HCT116 (cell line): ENCODE measurements at regions not wholly inside any gene's neighbourhood (a gene's known extent, or its start where the extent isn't known, plus 50 kb on each side); places are given as distances from the start of the nearest gene placed in this dataset.

Experiments used
- ATAC-seq: fragments of 200-7000 bp; cut with Tn5 transposase; 2 replicates; pipeline ENCODE4 v1.9.1; 2020; ENCODE audit warnings: mild to moderate bottlenecking, moderate library complexity
- BruUV-seq: library from RNA; stranded (reverse); fragments of 400-500 nt; replicated peaks from 2 replicates; lab custom pipeline; 2021; lab: Mats Ljungman, UMichigan
- CTCF ChIA-PET: fragments of 300-600 bp; sonication (Branson Sonifier 250); formaldehyde crosslinking; loops from one replicate; lab custom pipeline; 2021; ENCODE audit warnings: antibody characterized with exemption; lab: Charles Lee
- POLR2A ChIA-PET: fragments of 300-600, 350-600 bp; sonication (Branson Sonifier 250); formaldehyde crosslinking; loops from one replicate; lab custom pipeline; 2021; ENCODE audit warnings: antibody characterized with exemption; lab: Charles Lee
- RAD21 ChIA-PET, 2 experiments: fragments of 300-600 bp; sonication (Branson Sonifier 250); formaldehyde crosslinking; loops; one replicate each; lab custom pipeline; 2023; ENCODE audit warnings: low total read pairs in 2 of 2; ENCODE audit not compliant: uncharacterized antibody in 2 of 2, unreplicated experiment in 2 of 2, low non-redundant PET in 1 of 2; lab: Charles Lee
- DNase-seq: peaks from one replicate; pipeline ENCODE4 v3.0.0-alpha.2; 2010; ENCODE audit warnings: low read depth, low spot score
- H2AFZ ChIP-seq: fragments of 200-600 bp; shearing (Covaris generic), sonication (generic); 2 replicates; pipeline ENCODE4 v1.6.1; 2017; ENCODE audit warnings: low read depth, mixed run types, mixed read lengths, antibody characterized with exemption, low read length; ENCODE audit not compliant: poor library complexity, severe bottlenecking
- H3K27ac ChIP-seq: 2 replicates; pipeline ENCODE4 v1.5.1; 2012; ENCODE audit warnings: low read depth, low read length
- H3K27me3 ChIP-seq: fragments of 200-600 bp; sonication (generic); 2 replicates; pipeline ENCODE4 v1.6.1; 2016; ENCODE audit warnings: mixed run types, low read length, mixed read lengths; ENCODE audit not compliant: insufficient read depth
- H3K36me3 ChIP-seq, 2 experiments: fragments of 200-500 bp in 1 of 2; fragments of 200-600 bp in 1 of 2; sonication (Bioruptor generic) in 1 of 2; sonication (generic) in 1 of 2; 2 replicates each; pipeline versions ENCODE4 v1.5.1 to v1.6.1; 2014 to 2016; ENCODE audit warnings: low read length in 2 of 2, inconsistent platforms in 1 of 2, mixed read lengths in 1 of 2, mixed run types in 1 of 2; ENCODE audit not compliant: insufficient read depth in 2 of 2, control insufficient read depth in 1 of 2
- H3K4me1 ChIP-seq, 2 experiments: fragments of 200-600 bp in 1 of 2; sonication (generic) in 1 of 2; 2 replicates each; pipeline versions ENCODE4 v1.5.1 to v1.6.1; 2012 to 2017; ENCODE audit warnings: low read length in 2 of 2, inconsistent platforms in 1 of 2, mild to moderate bottlenecking in 1 of 2, mixed read lengths in 1 of 2, mixed run types in 1 of 2, moderate library complexity in 1 of 2; ENCODE audit not compliant: insufficient read depth in 2 of 2, control insufficient read depth in 1 of 2
- H3K4me2 ChIP-seq: fragments of 200-600 bp; sonication (generic); 2 replicates; pipeline ENCODE4 v1.6.1; 2017; ENCODE audit warnings: mixed run types, low read length, mixed read lengths
- H3K4me3 ChIP-seq, 2 experiments: fragments of 200-600 bp in 1 of 2; sonication (generic) in 1 of 2; replicated peaks in 1 of 2; 2 replicates each; pipeline ENCODE4 v1.5.1; 2011 to 2016; ENCODE audit warnings: low read length in 2 of 2, control low read depth in 1 of 2, low read depth in 1 of 2, mild to moderate bottlenecking in 1 of 2, mixed read lengths in 1 of 2, mixed run types in 1 of 2
- H3K79me2 ChIP-seq: fragments of 200-600 bp; sonication (generic); 2 replicates; pipeline ENCODE4 v1.6.1; 2017; ENCODE audit warnings: mild to moderate bottlenecking, mixed run types, low read length, moderate library complexity, mixed read lengths; ENCODE audit not compliant: insufficient read depth
- H3K9ac ChIP-seq: fragments of 200-600 bp; sonication (generic); 2 replicates; pipeline ENCODE4 v1.6.1; 2016; ENCODE audit warnings: low read length, mixed read lengths
- H3K9me2 ChIP-seq: fragments of 200-600 bp; sonication (generic), shearing (Covaris generic); 2 replicates; pipeline ENCODE4 v1.6.1; 2017; ENCODE audit warnings: mixed run types, mild to moderate bottlenecking, moderate library complexity; ENCODE audit not compliant: insufficient read depth
- H3K9me3 ChIP-seq, 2 experiments: fragments of 200-500 bp in 1 of 2; fragments of 200-600 bp in 1 of 2; sonication (Bioruptor generic) in 1 of 2; sonication (generic) in 1 of 2; 2 replicates each; pipeline ENCODE4 v1.6.1; 2014 to 2017; ENCODE audit warnings: low read length in 2 of 2, mixed read lengths in 2 of 2, inconsistent platforms in 1 of 2, low read depth in 1 of 2, mild to moderate bottlenecking in 1 of 2, mixed run types in 1 of 2, moderate library complexity in 1 of 2; ENCODE audit not compliant: control insufficient read depth in 1 of 2, insufficient read depth in 1 of 2
- H4K20me1 ChIP-seq: fragments of 200-600 bp; sonication (generic), shearing (Covaris generic); 2 replicates; pipeline ENCODE4 v1.6.1; 2017; ENCODE audit warnings: mixed run types, mild to moderate bottlenecking, moderate library complexity; ENCODE audit not compliant: insufficient read depth
- CEBPB ChIP-seq: IDR thresholded peaks from 2 replicates; pipeline ENCODE4 v1.6.1; 2012; ENCODE audit warnings: low read depth
- EZH2 ChIP-seq: fragments of 200-600 bp; sonication (generic); IDR thresholded peaks from 2 replicates; pipeline ENCODE4 v1.6.1; 2017; ENCODE audit warnings: antibody characterized with exemption, mixed run types
- EZH2phosphoT487 ChIP-seq: fragments of 200-600 bp; IDR thresholded peaks from 2 replicates; pipeline ENCODE4 v1.6.1; 2018; ENCODE audit warnings: antibody characterized with exemption, borderline replicate concordance
- POLR2AphosphoS5 ChIP-seq: IDR thresholded peaks from 2 replicates; pipeline ENCODE4 v1.6.1; 2011; ENCODE audit warnings: mild to moderate bottlenecking, low read depth, low read length, moderate library complexity
- RAD21 ChIP-seq: IDR thresholded peaks from 2 replicates; pipeline ENCODE4 v1.6.1; 2012; ENCODE audit warnings: low read depth, mild to moderate bottlenecking
- SIN3A ChIP-seq: IDR thresholded peaks from 2 replicates; pipeline ENCODE4 v1.6.1; 2012; ENCODE audit warnings: low read depth
- SP1 ChIP-seq: IDR thresholded peaks from 2 replicates; pipeline ENCODE4 v1.6.1; 2012; ENCODE audit warnings: low read depth
- YY1 ChIP-seq: IDR thresholded peaks from 2 replicates; pipeline ENCODE4 v1.6.1; 2011; ENCODE audit warnings: low read length, low read depth, moderate library complexity, mild to moderate bottlenecking; ENCODE audit not compliant: insufficient replicate concordance; ENCODE audit errors: extremely low read depth
- intact Hi-C: fragments of 100-400 bp; cut with micrococcal nuclease; formaldehyde crosslinking; loops from 2 replicates; pipeline ENCODE4 v1.10.0; 2022
- TF ChIP-seq, protein P1 (sequence below), 3 experiments: fragments of 200-600 bp in 1 of 3; sonication (generic) in 1 of 3; IDR thresholded peaks in 2 of 3; conservative IDR thresholded peaks in 1 of 3; 2 replicates each; pipeline ENCODE4 v1.5.1; 2012 to 2017; ENCODE audit warnings: low read depth in 2 of 3, low read length in 2 of 3, antibody characterized with exemption in 1 of 3, borderline replicate concordance in 1 of 3, control low read depth in 1 of 3, mild to moderate bottlenecking in 1 of 3, mixed read lengths in 1 of 3, mixed run types in 1 of 3, moderate library complexity in 1 of 3; ENCODE audit not compliant: insufficient read depth in 1 of 3
- TF ChIP-seq, protein P2 (sequence below): IDR thresholded peaks from 2 replicates; pipeline ENCODE4 v1.6.1; 2012
- TF ChIP-seq, protein P3 (sequence below): IDR thresholded peaks from 2 replicates; pipeline ENCODE4 v1.6.1; 2012
- TF ChIP-seq, protein P4 (sequence below): IDR thresholded peaks from 2 replicates; pipeline ENCODE4 v1.6.1; 2012; ENCODE audit warnings: low read depth
- TF ChIP-seq, protein P5 (sequence below): IDR thresholded peaks from 2 replicates; pipeline ENCODE4 v1.6.1; 2011; ENCODE audit warnings: mild to moderate bottlenecking, low read length, moderate library complexity; ENCODE audit not compliant: insufficient replicate concordance; ENCODE audit errors: extremely low read depth

DNA sequence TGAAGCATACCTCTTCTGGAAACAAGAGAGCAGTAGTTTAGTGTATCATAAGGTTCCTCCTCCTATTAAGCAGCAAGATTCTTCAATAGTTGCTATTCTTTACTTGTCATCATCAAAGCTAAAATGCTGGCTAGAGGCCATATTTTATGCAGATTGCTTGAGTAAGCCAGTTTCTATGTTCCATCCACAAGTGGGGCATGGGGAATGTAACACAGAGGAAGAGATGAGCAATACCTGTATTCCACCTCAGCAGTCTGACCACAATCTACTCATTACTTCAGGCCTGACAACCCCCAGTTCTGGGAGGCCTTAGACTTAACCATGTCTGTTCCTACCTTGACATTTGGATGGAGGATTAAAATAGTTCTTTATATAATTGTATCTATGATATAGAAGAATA lies 423.6 kb downstream of the BTG1 start (continued):
- TF ChIP-seq SP1 (no peak), EZH2 (no peak), YY1 (no peak), CEBPB (no peak), POLR2AphosphoS5 (no peak)
- TF ChIP-seq, protein P1, sequence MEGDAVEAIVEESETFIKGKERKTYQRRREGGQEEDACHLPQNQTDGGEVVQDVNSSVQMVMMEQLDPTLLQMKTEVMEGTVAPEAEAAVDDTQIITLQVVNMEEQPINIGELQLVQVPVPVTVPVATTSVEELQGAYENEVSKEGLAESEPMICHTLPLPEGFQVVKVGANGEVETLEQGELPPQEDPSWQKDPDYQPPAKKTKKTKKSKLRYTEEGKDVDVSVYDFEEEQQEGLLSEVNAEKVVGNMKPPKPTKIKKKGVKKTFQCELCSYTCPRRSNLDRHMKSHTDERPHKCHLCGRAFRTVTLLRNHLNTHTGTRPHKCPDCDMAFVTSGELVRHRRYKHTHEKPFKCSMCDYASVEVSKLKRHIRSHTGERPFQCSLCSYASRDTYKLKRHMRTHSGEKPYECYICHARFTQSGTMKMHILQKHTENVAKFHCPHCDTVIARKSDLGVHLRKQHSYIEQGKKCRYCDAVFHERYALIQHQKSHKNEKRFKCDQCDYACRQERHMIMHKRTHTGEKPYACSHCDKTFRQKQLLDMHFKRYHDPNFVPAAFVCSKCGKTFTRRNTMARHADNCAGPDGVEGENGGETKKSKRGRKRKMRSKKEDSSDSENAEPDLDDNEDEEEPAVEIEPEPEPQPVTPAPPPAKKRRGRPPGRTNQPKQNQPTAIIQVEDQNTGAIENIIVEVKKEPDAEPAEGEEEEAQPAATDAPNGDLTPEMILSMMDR (IDR thresholded peaks at IDR 0.05 in 2 of 3, conservative IDR thresholded peaks at IDR 0.05 in 1 of 3; ENCODE audit: borderline replicate concordance in 1 of 3, insufficient read depth in 1 of 3, low read depth in 2 of 3, low read length in 2 of 3), result no peak
- TF ChIP-seq, protein P2, sequence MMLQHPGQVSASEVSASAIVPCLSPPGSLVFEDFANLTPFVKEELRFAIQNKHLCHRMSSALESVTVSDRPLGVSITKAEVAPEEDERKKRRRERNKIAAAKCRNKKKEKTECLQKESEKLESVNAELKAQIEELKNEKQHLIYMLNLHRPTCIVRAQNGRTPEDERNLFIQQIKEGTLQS, result no peak

DNA sequence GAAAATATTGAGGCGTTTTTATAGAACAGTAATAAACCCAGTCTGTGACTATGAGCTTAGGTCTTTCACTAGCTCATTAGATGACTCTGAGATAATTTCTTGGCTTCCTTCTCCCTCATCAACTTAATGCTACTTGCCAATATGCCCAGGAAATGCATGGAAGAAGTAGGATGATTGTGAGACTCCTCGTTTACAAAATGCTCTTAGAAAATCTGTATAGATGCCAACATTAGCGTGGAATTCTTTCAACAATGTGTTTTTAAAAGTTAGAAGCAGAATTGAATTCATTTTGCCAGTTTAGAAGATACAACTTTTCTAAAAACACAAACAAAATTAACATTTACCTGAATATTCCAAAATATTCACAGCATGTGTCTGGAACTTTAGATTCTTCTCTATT lies 424.6 kb downstream of the BTG1 start:
- Histone ChIP-seq H3K79me2 (no peaks in the 10 kb centered on the region), H3K36me3 (no peaks in the 10 kb centered on the region), H3K4me1 (no peaks in the 10 kb centered on the region), H3K4me3 (no peak overlapping the region), H3K27ac (no peak overlapping the region), H3K9me2 (no peaks in the 10 kb centered on the region), H3K9me3 (no peaks in the 10 kb centered on the region), H3K27me3 (no peaks in the 10 kb centered on the region), H4K20me1 (no peaks in the 10 kb centered on the region), H2AFZ (no peak overlapping the region), H3K4me2 (no peak overlapping the region), H3K9ac (no peak overlapping the region)
- ATAC-seq (no peak), DNase-seq (no peak)
- ChIA-PET RAD21 (no interaction called here), POLR2A (no interaction called here), CTCF (no interaction called here)
- intact Hi-C loops, result no loop called here
- BruUV-seq, result no TSS peak
- TF ChIP-seq EZH2 (no peak), YY1 (no peak), RAD21 (no peak), SIN3A (no peak), EZH2phosphoT487 (no peak), CEBPB (no peak)
- TF ChIP-seq, protein P3, sequence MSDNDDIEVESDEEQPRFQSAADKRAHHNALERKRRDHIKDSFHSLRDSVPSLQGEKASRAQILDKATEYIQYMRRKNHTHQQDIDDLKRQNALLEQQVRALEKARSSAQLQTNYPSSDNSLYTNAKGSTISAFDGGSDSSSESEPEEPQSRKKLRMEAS, result no peak
- TF ChIP-seq, protein P1 (IDR thresholded peaks at IDR 0.05 in 2 of 3, conservative IDR thresholded peaks at IDR 0.05 in 1 of 3; ENCODE audit: borderline replicate concordance in 1 of 3, insufficient read depth in 1 of 3, low read depth in 2 of 3, low read length in 2 of 3), result no peak
- TF ChIP-seq, protein P4, sequence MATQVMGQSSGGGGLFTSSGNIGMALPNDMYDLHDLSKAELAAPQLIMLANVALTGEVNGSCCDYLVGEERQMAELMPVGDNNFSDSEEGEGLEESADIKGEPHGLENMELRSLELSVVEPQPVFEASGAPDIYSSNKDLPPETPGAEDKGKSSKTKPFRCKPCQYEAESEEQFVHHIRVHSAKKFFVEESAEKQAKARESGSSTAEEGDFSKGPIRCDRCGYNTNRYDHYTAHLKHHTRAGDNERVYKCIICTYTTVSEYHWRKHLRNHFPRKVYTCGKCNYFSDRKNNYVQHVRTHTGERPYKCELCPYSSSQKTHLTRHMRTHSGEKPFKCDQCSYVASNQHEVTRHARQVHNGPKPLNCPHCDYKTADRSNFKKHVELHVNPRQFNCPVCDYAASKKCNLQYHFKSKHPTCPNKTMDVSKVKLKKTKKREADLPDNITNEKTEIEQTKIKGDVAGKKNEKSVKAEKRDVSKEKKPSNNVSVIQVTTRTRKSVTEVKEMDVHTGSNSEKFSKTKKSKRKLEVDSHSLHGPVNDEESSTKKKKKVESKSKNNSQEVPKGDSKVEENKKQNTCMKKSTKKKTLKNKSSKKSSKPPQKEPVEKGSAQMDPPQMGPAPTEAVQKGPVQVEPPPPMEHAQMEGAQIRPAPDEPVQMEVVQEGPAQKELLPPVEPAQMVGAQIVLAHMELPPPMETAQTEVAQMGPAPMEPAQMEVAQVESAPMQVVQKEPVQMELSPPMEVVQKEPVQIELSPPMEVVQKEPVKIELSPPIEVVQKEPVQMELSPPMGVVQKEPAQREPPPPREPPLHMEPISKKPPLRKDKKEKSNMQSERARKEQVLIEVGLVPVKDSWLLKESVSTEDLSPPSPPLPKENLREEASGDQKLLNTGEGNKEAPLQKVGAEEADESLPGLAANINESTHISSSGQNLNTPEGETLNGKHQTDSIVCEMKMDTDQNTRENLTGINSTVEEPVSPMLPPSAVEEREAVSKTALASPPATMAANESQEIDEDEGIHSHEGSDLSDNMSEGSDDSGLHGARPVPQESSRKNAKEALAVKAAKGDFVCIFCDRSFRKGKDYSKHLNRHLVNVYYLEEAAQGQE, result no peak
- TF ChIP-seq, protein P5, sequence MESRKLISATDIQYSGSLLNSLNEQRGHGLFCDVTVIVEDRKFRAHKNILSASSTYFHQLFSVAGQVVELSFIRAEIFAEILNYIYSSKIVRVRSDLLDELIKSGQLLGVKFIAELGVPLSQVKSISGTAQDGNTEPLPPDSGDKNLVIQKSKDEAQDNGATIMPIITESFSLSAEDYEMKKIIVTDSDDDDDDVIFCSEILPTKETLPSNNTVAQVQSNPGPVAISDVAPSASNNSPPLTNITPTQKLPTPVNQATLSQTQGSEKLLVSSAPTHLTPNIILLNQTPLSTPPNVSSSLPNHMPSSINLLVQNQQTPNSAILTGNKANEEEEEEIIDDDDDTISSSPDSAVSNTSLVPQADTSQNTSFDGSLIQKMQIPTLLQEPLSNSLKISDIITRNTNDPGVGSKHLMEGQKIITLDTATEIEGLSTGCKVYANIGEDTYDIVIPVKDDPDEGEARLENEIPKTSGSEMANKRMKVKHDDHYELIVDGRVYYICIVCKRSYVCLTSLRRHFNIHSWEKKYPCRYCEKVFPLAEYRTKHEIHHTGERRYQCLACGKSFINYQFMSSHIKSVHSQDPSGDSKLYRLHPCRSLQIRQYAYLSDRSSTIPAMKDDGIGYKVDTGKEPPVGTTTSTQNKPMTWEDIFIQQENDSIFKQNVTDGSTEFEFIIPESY, result no peak
